ENCODE measurements at regions not wholly inside any gene's neighbourhood (a gene's known extent, or its start where the extent isn't known, plus 50 kb on each side); places are given as distances from the start of the nearest gene placed in this dataset.

- TF ChIP-seq CTCF (IDR thresholded peaks at IDR 0.05) = no peak
- TF ChIP-seq JUN (CRISPR knock-in tag; IDR thresholded peaks at IDR 0.05) = no peak
- TF ChIP-seq SP1 (CRISPR knock-in tag; conservative IDR thresholded peaks at IDR 0.05) = no peak
- TF ChIP-seq ESRRA (CRISPR knock-in tag; IDR thresholded peaks at IDR 0.05; ENCODE audit: borderline replicate concordance) = no peak
- TF ChIP-seq ZNF121 (CRISPR knock-in tag; IDR thresholded peaks at IDR 0.05) = no peak
- no peak for TF ChIP-seq FOXP4 (CRISPR knock-in tag; IDR thresholded peaks at IDR 0.05)
- TF ChIP-seq TEAD1 (CRISPR knock-in tag; IDR thresholded peaks at IDR 0.05) = no peak
- TF ChIP-seq NR2C2 (CRISPR knock-in tag; IDR thresholded peaks at IDR 0.05) = no peak
- TF ChIP-seq NR3C1 (CRISPR knock-in tag; conservative IDR thresholded peaks at IDR 0.05; ENCODE audit: low read depth) = no peak
- TF ChIP-seq CREM (CRISPR knock-in tag; IDR thresholded peaks at IDR 0.05) = no peak
- TF ChIP-seq CREB1 (CRISPR knock-in tag; IDR thresholded peaks at IDR 0.05) = no peak
- no peak for TF ChIP-seq RELA (CRISPR knock-in tag; IDR thresholded peaks at IDR 0.05; ENCODE audit: borderline replicate concordance)
Measured at GRCh38 chr2:219699440-219699821, 72.0 kb downstream of the SLC4A3 start.

Data from WTC11 (cell line).